GM23338 (cell line): ENCODE measurements at regions not wholly inside any gene's neighbourhood (a gene's known extent, or its start where the extent isn't known, plus 50 kb on each side); places are given as distances from the start of the nearest gene placed in this dataset.

Experiments used
- ATAC-seq: fragments of 200-7000 bp; cut with Tn5 transposase; 3 replicates; pipeline ENCODE4 v1.9.1; 2020
- DNase-seq: peaks from one replicate; pipeline ENCODE4 v3.0.0-alpha.2; 2015; ENCODE audit warnings: low spot score
- H2AFZ ChIP-seq: fragments of 200-600 bp; sonication (generic); 2 replicates; pipeline ENCODE4 v1.8.0; 2016; ENCODE audit warnings: antibody characterized with exemption, mild to moderate bottlenecking, moderate library complexity
- H3F3A ChIP-seq: fragments of 200-600 bp; sonication (generic); replicated peaks from 2 replicates; pipeline ENCODE4 v1.8.0; 2017; ENCODE audit warnings: antibody characterized with exemption, mixed run types, low read depth
- H3K27ac ChIP-seq: fragments of 200-600 bp; sonication (generic); 2 replicates; pipeline ENCODE4 v1.6.1; 2016; ENCODE audit warnings: low read depth
- H3K27me3 ChIP-seq: fragments of 200-600 bp; sonication (generic); 2 replicates; pipeline ENCODE4 v1.8.0; 2016; ENCODE audit warnings: mild to moderate bottlenecking, mixed run types, moderate library complexity; ENCODE audit not compliant: insufficient read depth
- H3K36me3 ChIP-seq: fragments of 200-600 bp; sonication (generic); 2 replicates; pipeline ENCODE4 v1.8.0; 2016; ENCODE audit warnings: mild to moderate bottlenecking; ENCODE audit not compliant: insufficient read depth
- H3K4me1 ChIP-seq: fragments of 200-600 bp; sonication (generic); 2 replicates; pipeline ENCODE4 v1.8.0; 2016; ENCODE audit warnings: mild to moderate bottlenecking, moderate library complexity; ENCODE audit not compliant: insufficient read depth
- H3K4me2 ChIP-seq: fragments of 200-600 bp; sonication (generic); 2 replicates; pipeline ENCODE4 v1.7.1; 2017; ENCODE audit warnings: mixed run types
- H3K4me3 ChIP-seq: fragments of 200-600 bp; sonication (generic); 2 replicates; pipeline ENCODE4 v1.6.1; 2016; ENCODE audit warnings: mixed run types
- H3K79me2 ChIP-seq: fragments of 200-600 bp; sonication (generic); replicated peaks from 2 replicates; pipeline ENCODE4 v1.8.0; 2017; ENCODE audit warnings: mild to moderate bottlenecking; ENCODE audit not compliant: insufficient read depth
- H3K9me2 ChIP-seq: fragments of 200-600 bp; sonication (generic); 2 replicates; pipeline ENCODE4 v1.8.0; 2017; ENCODE audit not compliant: insufficient read depth
- H4K20me1 ChIP-seq: fragments of 200-600 bp; sonication (generic); replicated peaks from 2 replicates; pipeline ENCODE4 v1.8.0; 2017; ENCODE audit warnings: mild to moderate bottlenecking; ENCODE audit not compliant: insufficient read depth
- H3K27ac Mint-ChIP-seq: 2 replicates; pipeline ENCODE4 v1.8.0; 2020; ENCODE audit warnings: inconsistent platforms, mild to moderate bottlenecking, moderate library complexity, mixed read lengths
- H3K27me3 Mint-ChIP-seq: 3 replicates; pipeline ENCODE4 v1.8.0; 2022; ENCODE audit warnings: low read depth, mild to moderate bottlenecking, moderate library complexity, mixed read lengths, inconsistent platforms; ENCODE audit not compliant: insufficient read depth, poor library complexity
- H3K36me3 Mint-ChIP-seq: 3 replicates; pipeline ENCODE4 v1.8.0; 2021; ENCODE audit warnings: low read depth, mild to moderate bottlenecking, inconsistent platforms, moderate library complexity, mixed read lengths
- H3K4me1 Mint-ChIP-seq: 3 replicates; pipeline ENCODE4 v1.8.0; 2020; ENCODE audit warnings: mild to moderate bottlenecking, inconsistent platforms, mixed read lengths
- H3K4me3 Mint-ChIP-seq: 3 replicates; pipeline ENCODE4 v1.8.0; 2021; ENCODE audit warnings: moderate library complexity, mild to moderate bottlenecking, inconsistent platforms, mixed read lengths
- H3K9me3 Mint-ChIP-seq: 3 replicates; pipeline ENCODE4 v1.8.0; 2020; ENCODE audit warnings: moderate library complexity, mild to moderate bottlenecking, inconsistent platforms, mixed read lengths
- CREB1 ChIP-seq: fragments of 250-450 bp; sonication (Bioruptor Pico); IDR thresholded peaks from 2 replicates; pipeline ENCODE4 v1.5.0; 2020; ENCODE audit warnings: low read depth, mild to moderate bottlenecking, moderate library complexity
- CTCF ChIP-seq, 2 experiments: fragments of 200-600 bp in 1 of 2; sonication (generic) in 1 of 2; conservative IDR thresholded peaks; 2 replicates each; pipeline versions ENCODE4 v1.5.1 to v1.6.1; 2016 to 2017; ENCODE audit warnings: antibody characterized with exemption in 2 of 2, low read depth in 2 of 2, mild to moderate bottlenecking in 2 of 2, moderate library complexity in 1 of 2
- EZH2 ChIP-seq: fragments of 200-600 bp; sonication (generic); IDR thresholded peaks from one replicate; pipeline ENCODE4 v1.8.0; 2017; ENCODE audit warnings: antibody characterized with exemption, mild to moderate bottlenecking, low read depth; ENCODE audit not compliant: unreplicated experiment
- EZH2phosphoT487 ChIP-seq: fragments of 200-600 bp; sonication (generic); IDR thresholded peaks from one replicate; pipeline ENCODE4 v1.8.1; 2018; ENCODE audit warnings: antibody characterized with exemption; ENCODE audit not compliant: unreplicated experiment
- JUNB ChIP-seq: IDR thresholded peaks from one replicate; pipeline ENCODE4 v1.6.1; 2016; ENCODE audit warnings: antibody characterized with exemption; ENCODE audit not compliant: unreplicated experiment
- NANOG ChIP-seq: IDR thresholded peaks from 2 replicates; pipeline ENCODE4 v1.6.1; 2016; ENCODE audit warnings: antibody characterized with exemption, borderline replicate concordance
- POLR2AphosphoS5 ChIP-seq: IDR thresholded peaks from 2 replicates; pipeline ENCODE4 v1.6.1; 2016; ENCODE audit warnings: antibody characterized with exemption, low read depth
- STAT1 ChIP-seq: IDR thresholded peaks from one replicate; pipeline ENCODE4 v1.6.1; 2016; ENCODE audit warnings: antibody characterized with exemption; ENCODE audit not compliant: unreplicated experiment
- ZNF114 ChIP-seq: fragments of 250-450 bp; sonication (Bioruptor Pico); IDR thresholded peaks from 2 replicates; pipeline ENCODE4 v1.5.0; 2020; ENCODE audit warnings: mild to moderate bottlenecking, moderate library complexity
- ZNF331 ChIP-seq: fragments of 250-450 bp; sonication (Bioruptor Pico); IDR thresholded peaks from 2 replicates; pipeline ENCODE4 v1.5.0; 2020; ENCODE audit warnings: low read depth, mild to moderate bottlenecking, moderate library complexity
- ZNF462 ChIP-seq: fragments of 250-450 bp; sonication (Bioruptor Pico); IDR thresholded peaks from 2 replicates; pipeline ENCODE4 v1.5.0; 2020; ENCODE audit warnings: mild to moderate bottlenecking, moderate library complexity
- TF ChIP-seq, protein P1 (sequence below): IDR thresholded peaks from one replicate; pipeline ENCODE4 v1.6.1; 2018; ENCODE audit warnings: antibody characterized with exemption; ENCODE audit not compliant: unreplicated experiment
- TF ChIP-seq, protein P2 (sequence below): IDR thresholded peaks from 2 replicates; pipeline ENCODE4 v1.6.1; 2016; ENCODE audit warnings: antibody characterized with exemption

DNA sequence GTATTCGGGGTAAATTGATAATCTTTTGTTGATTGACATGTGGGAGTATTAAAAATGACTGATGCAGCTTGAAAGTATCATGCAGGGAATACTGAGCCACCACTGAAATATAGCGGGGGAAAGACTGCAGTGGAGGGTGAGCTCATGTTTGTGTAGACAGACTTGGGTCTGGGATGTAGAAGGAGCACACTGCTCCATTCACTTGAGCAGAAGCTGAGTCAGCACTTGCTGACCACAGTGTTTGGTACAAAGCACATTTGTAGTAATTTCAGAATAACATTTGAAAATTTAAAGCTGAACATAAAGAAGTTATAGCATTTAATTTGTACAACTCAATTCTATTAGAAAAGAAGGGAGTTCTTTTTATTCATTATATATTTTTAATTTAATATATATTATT lies 304.3 kb upstream of the PRICKLE1 start:
- H3K9me3 Mint-ChIP-seq, result no peaks in the 10 kb centered on the region; the same call in 2 of the 3 replicates
- no peak for TF ChIP-seq ZNF462 (CRISPR knock-in tag)
- no peak for TF ChIP-seq STAT1
- TF ChIP-seq, protein P1, sequence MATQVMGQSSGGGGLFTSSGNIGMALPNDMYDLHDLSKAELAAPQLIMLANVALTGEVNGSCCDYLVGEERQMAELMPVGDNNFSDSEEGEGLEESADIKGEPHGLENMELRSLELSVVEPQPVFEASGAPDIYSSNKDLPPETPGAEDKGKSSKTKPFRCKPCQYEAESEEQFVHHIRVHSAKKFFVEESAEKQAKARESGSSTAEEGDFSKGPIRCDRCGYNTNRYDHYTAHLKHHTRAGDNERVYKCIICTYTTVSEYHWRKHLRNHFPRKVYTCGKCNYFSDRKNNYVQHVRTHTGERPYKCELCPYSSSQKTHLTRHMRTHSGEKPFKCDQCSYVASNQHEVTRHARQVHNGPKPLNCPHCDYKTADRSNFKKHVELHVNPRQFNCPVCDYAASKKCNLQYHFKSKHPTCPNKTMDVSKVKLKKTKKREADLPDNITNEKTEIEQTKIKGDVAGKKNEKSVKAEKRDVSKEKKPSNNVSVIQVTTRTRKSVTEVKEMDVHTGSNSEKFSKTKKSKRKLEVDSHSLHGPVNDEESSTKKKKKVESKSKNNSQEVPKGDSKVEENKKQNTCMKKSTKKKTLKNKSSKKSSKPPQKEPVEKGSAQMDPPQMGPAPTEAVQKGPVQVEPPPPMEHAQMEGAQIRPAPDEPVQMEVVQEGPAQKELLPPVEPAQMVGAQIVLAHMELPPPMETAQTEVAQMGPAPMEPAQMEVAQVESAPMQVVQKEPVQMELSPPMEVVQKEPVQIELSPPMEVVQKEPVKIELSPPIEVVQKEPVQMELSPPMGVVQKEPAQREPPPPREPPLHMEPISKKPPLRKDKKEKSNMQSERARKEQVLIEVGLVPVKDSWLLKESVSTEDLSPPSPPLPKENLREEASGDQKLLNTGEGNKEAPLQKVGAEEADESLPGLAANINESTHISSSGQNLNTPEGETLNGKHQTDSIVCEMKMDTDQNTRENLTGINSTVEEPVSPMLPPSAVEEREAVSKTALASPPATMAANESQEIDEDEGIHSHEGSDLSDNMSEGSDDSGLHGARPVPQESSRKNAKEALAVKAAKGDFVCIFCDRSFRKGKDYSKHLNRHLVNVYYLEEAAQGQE, result no peak
- TF ChIP-seq ZNF114 (CRISPR knock-in tag), result no peak
- TF ChIP-seq POLR2AphosphoS5, result no peak
- no peak for TF ChIP-seq EZH2
- no peak for TF ChIP-seq CTCF (conservative IDR thresholded peaks at IDR 0.05; ENCODE audit: low read depth in 2 of 2)
- TF ChIP-seq NANOG, result no peak
- TF ChIP-seq ZNF331 (CRISPR knock-in tag), result no peak
- no peak for TF ChIP-seq EZH2phosphoT487
- TF ChIP-seq CREB1 (CRISPR knock-in tag), result no peak
- no peak for TF ChIP-seq JUNB
- TF ChIP-seq, protein P2, sequence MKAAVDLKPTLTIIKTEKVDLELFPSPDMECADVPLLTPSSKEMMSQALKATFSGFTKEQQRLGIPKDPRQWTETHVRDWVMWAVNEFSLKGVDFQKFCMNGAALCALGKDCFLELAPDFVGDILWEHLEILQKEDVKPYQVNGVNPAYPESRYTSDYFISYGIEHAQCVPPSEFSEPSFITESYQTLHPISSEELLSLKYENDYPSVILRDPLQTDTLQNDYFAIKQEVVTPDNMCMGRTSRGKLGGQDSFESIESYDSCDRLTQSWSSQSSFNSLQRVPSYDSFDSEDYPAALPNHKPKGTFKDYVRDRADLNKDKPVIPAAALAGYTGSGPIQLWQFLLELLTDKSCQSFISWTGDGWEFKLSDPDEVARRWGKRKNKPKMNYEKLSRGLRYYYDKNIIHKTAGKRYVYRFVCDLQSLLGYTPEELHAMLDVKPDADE, result no peak
- ATAC-seq, result no peak
- Histone ChIP-seq H3K4me3 (no peak overlapping the region), H3K4me2 (no peak overlapping the region), H3F3A (no peaks in the 10 kb centered on the region), H3K9me2 (peaks cover 8% of the 10 kb centered on the region; the same call in 1 of the 2 replicates), H3K4me1 (no peaks in the 10 kb centered on the region), H3K79me2 (no peaks in the 10 kb centered on the region), H3K36me3 (no peaks in the 10 kb centered on the region), H4K20me1 (no peaks in the 10 kb centered on the region), H2AFZ (no peak overlapping the region), H3K27me3 (no peaks in the 10 kb centered on the region), H3K27ac (no peak overlapping the region)
- no peak overlapping the region for H3K4me3 Mint-ChIP-seq
- H3K4me1 Mint-ChIP-seq, result peaks cover 7% of the 10 kb centered on the region
- H3K27me3 Mint-ChIP-seq, result no peaks in the 10 kb centered on the region
- H3K27ac Mint-ChIP-seq, result peak overlapping the region; percentile 69; the same call in 1 of the 2 replicates
- DNase-seq, result no peak
- H3K36me3 Mint-ChIP-seq, result no peaks in the 10 kb centered on the region
